ENCODE measurements at regions not wholly inside any gene's neighbourhood (a gene's known extent, or its start where the extent isn't known, plus 50 kb on each side); places are given as distances from the start of the nearest gene placed in this dataset.

DNA sequence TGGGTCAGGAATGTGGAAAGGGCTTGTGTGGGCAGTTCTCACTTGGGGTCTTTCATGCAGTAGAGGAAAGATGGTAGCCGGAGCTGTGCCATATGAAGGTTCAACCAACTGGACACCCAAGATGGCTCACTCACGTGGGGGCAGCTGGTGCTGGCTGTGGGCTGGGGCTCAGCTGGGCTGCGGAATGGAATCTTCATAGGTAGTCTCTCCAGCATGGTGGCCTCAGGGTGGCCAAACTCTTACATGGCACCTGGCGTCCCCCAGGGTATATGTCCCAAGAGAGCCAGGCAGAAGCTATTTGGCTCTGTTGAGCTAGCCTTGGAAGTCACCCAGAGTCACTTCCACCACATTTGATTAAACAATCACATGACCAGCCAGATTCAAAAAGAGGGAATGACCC, 163.1 kb upstream of the KLHL29 start:
- TF ChIP-seq, protein P1, sequence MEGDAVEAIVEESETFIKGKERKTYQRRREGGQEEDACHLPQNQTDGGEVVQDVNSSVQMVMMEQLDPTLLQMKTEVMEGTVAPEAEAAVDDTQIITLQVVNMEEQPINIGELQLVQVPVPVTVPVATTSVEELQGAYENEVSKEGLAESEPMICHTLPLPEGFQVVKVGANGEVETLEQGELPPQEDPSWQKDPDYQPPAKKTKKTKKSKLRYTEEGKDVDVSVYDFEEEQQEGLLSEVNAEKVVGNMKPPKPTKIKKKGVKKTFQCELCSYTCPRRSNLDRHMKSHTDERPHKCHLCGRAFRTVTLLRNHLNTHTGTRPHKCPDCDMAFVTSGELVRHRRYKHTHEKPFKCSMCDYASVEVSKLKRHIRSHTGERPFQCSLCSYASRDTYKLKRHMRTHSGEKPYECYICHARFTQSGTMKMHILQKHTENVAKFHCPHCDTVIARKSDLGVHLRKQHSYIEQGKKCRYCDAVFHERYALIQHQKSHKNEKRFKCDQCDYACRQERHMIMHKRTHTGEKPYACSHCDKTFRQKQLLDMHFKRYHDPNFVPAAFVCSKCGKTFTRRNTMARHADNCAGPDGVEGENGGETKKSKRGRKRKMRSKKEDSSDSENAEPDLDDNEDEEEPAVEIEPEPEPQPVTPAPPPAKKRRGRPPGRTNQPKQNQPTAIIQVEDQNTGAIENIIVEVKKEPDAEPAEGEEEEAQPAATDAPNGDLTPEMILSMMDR (IDR thresholded peaks at IDR 0.05): no peak
- TF ChIP-seq GABPB1 (CRISPR knock-in tag; IDR thresholded peaks at IDR 0.05): no peak
- no peak for TF ChIP-seq NFYB (CRISPR knock-in tag; conservative IDR thresholded peaks at IDR 0.05; ENCODE audit: low read depth)
- TF ChIP-seq, protein P2, sequence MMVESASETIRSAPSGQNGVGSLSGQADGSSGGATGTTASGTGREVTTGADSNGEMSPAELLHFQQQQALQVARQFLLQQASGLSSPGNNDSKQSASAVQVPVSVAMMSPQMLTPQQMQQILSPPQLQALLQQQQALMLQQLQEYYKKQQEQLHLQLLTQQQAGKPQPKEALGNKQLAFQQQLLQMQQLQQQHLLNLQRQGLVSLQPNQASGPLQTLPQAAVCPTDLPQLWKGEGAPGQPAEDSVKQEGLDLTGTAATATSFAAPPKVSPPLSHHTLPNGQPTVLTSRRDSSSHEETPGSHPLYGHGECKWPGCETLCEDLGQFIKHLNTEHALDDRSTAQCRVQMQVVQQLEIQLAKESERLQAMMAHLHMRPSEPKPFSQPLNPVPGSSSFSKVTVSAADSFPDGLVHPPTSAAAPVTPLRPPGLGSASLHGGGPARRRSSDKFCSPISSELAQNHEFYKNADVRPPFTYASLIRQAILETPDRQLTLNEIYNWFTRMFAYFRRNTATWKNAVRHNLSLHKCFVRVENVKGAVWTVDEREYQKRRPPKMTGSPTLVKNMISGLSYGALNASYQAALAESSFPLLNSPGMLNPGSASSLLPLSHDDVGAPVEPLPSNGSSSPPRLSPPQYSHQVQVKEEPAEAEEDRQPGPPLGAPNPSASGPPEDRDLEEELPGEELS (CRISPR knock-in tag; IDR thresholded peaks at IDR 0.05): no peak
- TF ChIP-seq, protein P3, sequence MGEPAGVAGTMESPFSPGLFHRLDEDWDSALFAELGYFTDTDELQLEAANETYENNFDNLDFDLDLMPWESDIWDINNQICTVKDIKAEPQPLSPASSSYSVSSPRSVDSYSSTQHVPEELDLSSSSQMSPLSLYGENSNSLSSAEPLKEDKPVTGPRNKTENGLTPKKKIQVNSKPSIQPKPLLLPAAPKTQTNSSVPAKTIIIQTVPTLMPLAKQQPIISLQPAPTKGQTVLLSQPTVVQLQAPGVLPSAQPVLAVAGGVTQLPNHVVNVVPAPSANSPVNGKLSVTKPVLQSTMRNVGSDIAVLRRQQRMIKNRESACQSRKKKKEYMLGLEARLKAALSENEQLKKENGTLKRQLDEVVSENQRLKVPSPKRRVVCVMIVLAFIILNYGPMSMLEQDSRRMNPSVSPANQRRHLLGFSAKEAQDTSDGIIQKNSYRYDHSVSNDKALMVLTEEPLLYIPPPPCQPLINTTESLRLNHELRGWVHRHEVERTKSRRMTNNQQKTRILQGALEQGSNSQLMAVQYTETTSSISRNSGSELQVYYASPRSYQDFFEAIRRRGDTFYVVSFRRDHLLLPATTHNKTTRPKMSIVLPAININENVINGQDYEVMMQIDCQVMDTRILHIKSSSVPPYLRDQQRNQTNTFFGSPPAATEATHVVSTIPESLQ (CRISPR knock-in tag; IDR thresholded peaks at IDR 0.05): no peak
- no peak for TF ChIP-seq ZNF416 (CRISPR knock-in tag; IDR thresholded peaks at IDR 0.05)
- TF ChIP-seq, protein P4, sequence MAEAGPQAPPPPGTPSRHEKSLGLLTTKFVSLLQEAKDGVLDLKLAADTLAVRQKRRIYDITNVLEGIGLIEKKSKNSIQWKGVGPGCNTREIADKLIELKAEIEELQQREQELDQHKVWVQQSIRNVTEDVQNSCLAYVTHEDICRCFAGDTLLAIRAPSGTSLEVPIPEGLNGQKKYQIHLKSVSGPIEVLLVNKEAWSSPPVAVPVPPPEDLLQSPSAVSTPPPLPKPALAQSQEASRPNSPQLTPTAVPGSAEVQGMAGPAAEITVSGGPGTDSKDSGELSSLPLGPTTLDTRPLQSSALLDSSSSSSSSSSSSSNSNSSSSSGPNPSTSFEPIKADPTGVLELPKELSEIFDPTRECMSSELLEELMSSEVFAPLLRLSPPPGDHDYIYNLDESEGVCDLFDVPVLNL (CRISPR knock-in tag; IDR thresholded peaks at IDR 0.05; ENCODE audit: borderline replicate concordance, low read depth): no peak
- no peak for TF ChIP-seq CREB1 (CRISPR knock-in tag; IDR thresholded peaks at IDR 0.05)
- no peak for TF ChIP-seq TP53 (CRISPR knock-in tag; IDR thresholded peaks at IDR 0.05)
- TF ChIP-seq ESRRA (CRISPR knock-in tag; IDR thresholded peaks at IDR 0.05; ENCODE audit: borderline replicate concordance): no peak

Measured in WTC11 (cell line).